WTC11 (cell line): ENCODE measurements at regions not wholly inside any gene's neighbourhood (a gene's known extent, or its start where the extent isn't known, plus 50 kb on each side); places are given as distances from the start of the nearest gene placed in this dataset.

Experiments
- ATAC-seq: fragments of 200-7000 bp; cut with Tn5 transposase; 2 replicates; pipeline ENCODE4 v1.10.0; 2021; ENCODE audit warnings: mild to moderate bottlenecking, moderate library complexity
- CTCF ChIA-PET: fragments of 300-600 bp; sonication (Branson Sonifier 250); formaldehyde crosslinking; loops from one replicate; lab custom pipeline; 2021; ENCODE audit warnings: antibody characterized with exemption; lab: Charles Lee
- POLR2A ChIA-PET: fragments of 350-600 bp; sonication (Branson Sonifier 250); formaldehyde crosslinking; loops from one replicate; lab custom pipeline; 2021; ENCODE audit warnings: antibody characterized with exemption; lab: Charles Lee
- DNase-seq: peaks from one replicate; pipeline ENCODE4 v3.0.0; 2021; ENCODE audit warnings: low spot score
- H3K27ac Mint-ChIP-seq: 2 replicates; pipeline ENCODE4 v1.8.0; 2021; ENCODE audit warnings: mixed read lengths
- H3K27me3 Mint-ChIP-seq: 2 replicates; pipeline ENCODE4 v1.8.0; 2021; ENCODE audit warnings: low read depth, mild to moderate bottlenecking, moderate library complexity, mixed read lengths
- H3K36me3 Mint-ChIP-seq: 2 replicates; pipeline ENCODE4 v1.8.0; 2021; ENCODE audit warnings: mixed read lengths
- H3K4me1 Mint-ChIP-seq: 2 replicates; pipeline ENCODE4 v1.8.0; 2022; ENCODE audit warnings: mixed read lengths
- H3K4me3 Mint-ChIP-seq: 2 replicates; pipeline ENCODE4 v1.8.0; 2021; ENCODE audit warnings: mild to moderate bottlenecking, moderate library complexity, mixed read lengths
- H3K9me3 Mint-ChIP-seq: 2 replicates; pipeline ENCODE4 v1.8.0; 2021; ENCODE audit warnings: mixed read lengths
- ATF3 ChIP-seq: sonication (generic); formaldehyde crosslinking; conservative IDR thresholded peaks from 2 replicates; pipeline ENCODE4 v1.8.1; 2022; ENCODE audit warnings: mild to moderate bottlenecking, missing genetic modification reagents
- CBFB ChIP-seq: sonication (generic); formaldehyde crosslinking; IDR thresholded peaks from 2 replicates; pipeline ENCODE4 v1.8.1; 2022; ENCODE audit warnings: mild to moderate bottlenecking, low read depth, missing genetic modification reagents
- CTCF ChIP-seq: fragments of 200-600 bp; IDR thresholded peaks from 2 replicates; pipeline ENCODE4 v1.8.0; 2022; ENCODE audit warnings: antibody characterized with exemption
- E2F1 ChIP-seq: sonication (generic); formaldehyde crosslinking; IDR thresholded peaks from 2 replicates; pipeline ENCODE4 v1.8.0; 2022; ENCODE audit warnings: mild to moderate bottlenecking, missing genetic modification reagents
- GRHL2 ChIP-seq: fragments of 250-450 bp; sonication (Bioruptor Pico); IDR thresholded peaks from 2 replicates; pipeline ENCODE4 v1.8.0; 2022; ENCODE audit warnings: mild to moderate bottlenecking, moderate library complexity; ENCODE audit not compliant: insufficient replicate concordance, severe bottlenecking
- GTF2I ChIP-seq: fragments of 250-450 bp; sonication (Bioruptor Pico); conservative IDR thresholded peaks from 2 replicates; pipeline ENCODE4 v1.4.0; 2021; ENCODE audit warnings: mild to moderate bottlenecking
- JAZF1 ChIP-seq: fragments of 250-450 bp; sonication (Bioruptor Pico); IDR thresholded peaks from 2 replicates; pipeline ENCODE4 v1.9.0; 2021; ENCODE audit warnings: moderate library complexity, mild to moderate bottlenecking, inconsistent platforms
- JUN ChIP-seq: sonication (generic); formaldehyde crosslinking; IDR thresholded peaks from 2 replicates; pipeline ENCODE4 v1.8.0; 2023; ENCODE audit warnings: mild to moderate bottlenecking, missing genetic modification reagents
- PRDM15 ChIP-seq: sonication (generic); formaldehyde crosslinking; IDR thresholded peaks from 2 replicates; pipeline ENCODE4 v1.8.0; 2022; ENCODE audit warnings: missing genetic modification reagents
- TEAD4 ChIP-seq: sonication (generic); formaldehyde crosslinking; IDR thresholded peaks from 2 replicates; pipeline ENCODE4 v1.8.0; 2022; ENCODE audit warnings: mild to moderate bottlenecking, missing genetic modification reagents
- ZNF138 ChIP-seq: sonication (generic); formaldehyde crosslinking; conservative IDR thresholded peaks from 2 replicates; pipeline ENCODE4 v1.8.1; 2022; ENCODE audit warnings: mild to moderate bottlenecking, moderate library complexity, missing genetic modification reagents
- ZNF232 ChIP-seq: sonication (generic); formaldehyde crosslinking; IDR thresholded peaks from 2 replicates; pipeline ENCODE4 v1.8.0; 2022; ENCODE audit warnings: mild to moderate bottlenecking, missing genetic modification reagents
- ZNF416 ChIP-seq: fragments of 250-450 bp; sonication (Bioruptor Pico); IDR thresholded peaks from 2 replicates; pipeline ENCODE4 v1.9.0; 2021; ENCODE audit warnings: mild to moderate bottlenecking, inconsistent platforms
- ZNF425 ChIP-seq: fragments of 250-450 bp; sonication (Bioruptor Pico); conservative IDR thresholded peaks from 2 replicates; pipeline ENCODE4 v1.9.0; 2021; ENCODE audit warnings: mild to moderate bottlenecking

GRCh38 chr3:191808073-191808472 is 347.1 kb downstream of the PYDC2 start:
- ATAC-seq (peak; percentile 24; the same call in 1 of the 2 replicates), DNase-seq (no peak)
- POLR2A ChIA-PET = no interaction called here
- CTCF ChIA-PET = interaction anchor here (1.2 kb wide), 1 partner anchor 636 kb away, joined by 3 read pairs; no protein-coding TSS in a partner anchor
- H3K36me3 Mint-ChIP-seq = peaks cover 4% of the 10 kb centered on the region; the same call in 1 of the 2 replicates
- no peak overlapping the region for H3K27ac Mint-ChIP-seq
- no peak for TF ChIP-seq ZNF138 (CRISPR knock-in tag)
- TF ChIP-seq GRHL2 (CRISPR knock-in tag) = no peak
- no peak for TF ChIP-seq ZNF425 (CRISPR knock-in tag)
- no peak for TF ChIP-seq TEAD4 (CRISPR knock-in tag)
- TF ChIP-seq JUN (CRISPR knock-in tag) = no peak
- no peak for TF ChIP-seq CBFB (CRISPR knock-in tag)
- no peak for TF ChIP-seq PRDM15 (CRISPR knock-in tag)
- no peak for TF ChIP-seq ZNF232 (CRISPR knock-in tag)
- TF ChIP-seq GTF2I (CRISPR knock-in tag) = no peak
- no peak for TF ChIP-seq ZNF416 (CRISPR knock-in tag)
- no peak for TF ChIP-seq ATF3 (CRISPR knock-in tag)
- no peak for TF ChIP-seq CTCF
- no peak for TF ChIP-seq JAZF1 (CRISPR knock-in tag)
- H3K4me3 Mint-ChIP-seq = no peak overlapping the region
- H3K9me3 Mint-ChIP-seq = peaks cover 22% of the 10 kb centered on the region
- H3K27me3 Mint-ChIP-seq = no peaks in the 10 kb centered on the region; the same call in 1 of the 2 replicates
- H3K4me1 Mint-ChIP-seq = peaks cover 9% of the 10 kb centered on the region

- H3K36me3 Mint-ChIP-seq = peaks cover 4% of the 10 kb centered on the region; the same call in 1 of the 2 replicates
- ChIA-PET CTCF (interaction anchor here (0.7 to 1.7 kb wide), 4 partner anchors 307 to 394 kb away, joined by 3 to 8 read pairs (median 4); no protein-coding TSS in a partner anchor), POLR2A (no interaction called here)
- peaks cover 19% of the 10 kb centered on the region for H3K9me3 Mint-ChIP-seq
- ATAC-seq (peak; percentile 83), DNase-seq (peak; percentile 49)
- no peaks in the 10 kb centered on the region; the same call in 1 of the 2 replicates for H3K27me3 Mint-ChIP-seq
- no peak for TF ChIP-seq E2F1 (CRISPR knock-in tag)
- H3K27ac Mint-ChIP-seq = no peak overlapping the region
- H3K4me1 Mint-ChIP-seq = peaks cover 9% of the 10 kb centered on the region
- no peak overlapping the region for H3K4me3 Mint-ChIP-seq
Observed at GRCh38 chr3:191809326-191809949, 348.5 kb downstream of the PYDC2 start.
